Muscle of arm (tissue), 1 donor: ENCODE measurements at regions not wholly inside any gene's neighbourhood (a gene's known extent, or its start where the extent isn't known, plus 50 kb on each side); places are given as distances from the start of the nearest gene placed in this dataset.
"Not testable (repeated sequence)": the region's sequence is repeated elsewhere in the genome, so short reads cannot be mapped to it uniquely, and the experiment has no call there.

Source experiments
- DNase-seq: peaks from one replicate; pipeline ENCODE4 v3.0.0-alpha.2; 2013

DNA sequence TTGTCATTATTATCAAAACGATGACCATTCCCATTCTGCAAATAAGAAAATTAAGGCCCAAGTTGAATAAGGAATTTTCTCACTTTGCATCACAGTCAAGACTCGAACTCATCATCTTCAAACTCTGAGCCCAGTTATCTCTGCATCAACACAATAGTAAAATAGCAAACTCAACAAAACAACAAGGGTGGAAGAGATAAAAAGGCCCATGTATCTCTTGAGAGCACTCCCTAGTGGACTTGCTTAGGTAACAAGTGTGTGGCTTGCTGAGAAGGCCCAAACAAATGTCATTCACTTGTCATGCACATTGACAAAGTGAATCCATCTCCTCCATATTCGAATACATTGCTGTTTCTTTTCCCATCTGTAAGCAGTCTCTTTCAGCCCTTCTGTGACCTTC, 412.0 kb upstream of the MAF start:
- DNase-seq = no peak

DNA sequence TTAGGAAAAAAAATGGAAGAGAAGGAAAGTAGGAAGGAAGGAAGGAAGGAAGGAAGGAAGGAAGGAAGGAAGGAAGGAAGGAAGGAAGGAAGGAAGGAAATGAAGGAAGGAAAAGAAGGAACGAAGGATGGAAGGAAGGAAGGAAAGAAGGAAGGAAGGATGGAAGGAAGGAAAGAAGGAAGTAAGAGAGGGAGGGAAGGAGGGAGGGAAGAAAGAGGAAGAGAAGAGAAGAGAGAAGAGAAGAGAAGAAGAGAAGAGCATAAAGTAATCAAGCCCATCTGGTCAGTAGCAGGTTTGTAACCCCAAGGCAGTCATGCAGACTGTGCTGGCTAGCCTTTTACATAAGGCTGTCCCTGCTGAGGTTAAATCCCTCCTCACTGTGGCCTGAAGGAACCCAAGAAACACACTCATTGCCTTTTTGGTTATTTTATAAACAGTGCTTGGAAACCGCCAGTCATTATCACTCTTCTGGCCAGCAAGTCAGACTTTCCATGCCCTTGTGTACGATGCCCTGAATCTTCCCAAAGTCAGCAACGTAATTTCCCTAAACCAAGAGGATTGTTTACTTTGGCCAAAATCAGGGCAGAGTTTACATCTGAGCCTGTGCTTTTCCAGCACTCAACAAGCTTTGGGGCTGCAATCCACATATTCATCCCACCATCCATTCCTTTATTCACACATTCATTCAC, 409.6 kb upstream of the MAF start:
- no peak for DNase-seq

DNA sequence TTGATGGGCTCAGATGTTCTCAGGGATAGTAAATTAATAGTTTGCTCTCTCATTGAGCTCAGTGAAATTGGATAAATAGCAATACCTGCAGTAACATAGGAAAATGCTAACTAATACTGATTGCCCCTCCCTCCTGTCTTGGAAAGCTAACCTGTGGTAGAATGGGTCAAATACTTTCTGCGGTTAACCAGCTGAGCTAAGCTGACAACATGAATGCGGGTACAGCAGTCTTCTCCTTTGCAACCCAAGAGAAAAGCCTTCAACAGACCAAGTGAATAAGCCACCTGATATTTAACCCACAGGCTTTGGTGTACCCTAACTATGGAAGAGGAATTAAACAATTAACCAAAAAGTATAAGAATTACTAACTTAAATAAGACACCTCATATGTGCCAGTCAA, 408.3 kb upstream of the MAF start:
- DNase-seq = no peak

DNA sequence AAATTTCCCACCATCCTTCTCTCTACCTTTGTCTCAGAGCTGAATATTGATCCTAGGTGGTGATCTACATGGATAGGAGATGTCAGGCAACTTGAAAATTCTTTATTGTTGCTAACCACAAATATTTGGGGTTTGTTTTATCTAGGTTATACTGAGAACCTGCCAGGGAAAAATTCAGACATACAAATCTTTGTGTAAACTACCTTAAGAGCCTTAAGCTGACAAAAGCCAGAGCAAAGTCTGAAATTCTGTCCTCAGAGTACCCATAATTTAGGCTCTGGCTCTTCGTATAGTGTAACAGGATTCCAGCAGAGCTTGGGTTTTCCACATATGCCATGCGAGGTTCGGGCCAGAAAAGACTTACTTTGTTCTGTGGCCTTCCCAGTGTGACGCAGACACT, 406.7 kb upstream of the MAF start:
- no peak for DNase-seq

DNA sequence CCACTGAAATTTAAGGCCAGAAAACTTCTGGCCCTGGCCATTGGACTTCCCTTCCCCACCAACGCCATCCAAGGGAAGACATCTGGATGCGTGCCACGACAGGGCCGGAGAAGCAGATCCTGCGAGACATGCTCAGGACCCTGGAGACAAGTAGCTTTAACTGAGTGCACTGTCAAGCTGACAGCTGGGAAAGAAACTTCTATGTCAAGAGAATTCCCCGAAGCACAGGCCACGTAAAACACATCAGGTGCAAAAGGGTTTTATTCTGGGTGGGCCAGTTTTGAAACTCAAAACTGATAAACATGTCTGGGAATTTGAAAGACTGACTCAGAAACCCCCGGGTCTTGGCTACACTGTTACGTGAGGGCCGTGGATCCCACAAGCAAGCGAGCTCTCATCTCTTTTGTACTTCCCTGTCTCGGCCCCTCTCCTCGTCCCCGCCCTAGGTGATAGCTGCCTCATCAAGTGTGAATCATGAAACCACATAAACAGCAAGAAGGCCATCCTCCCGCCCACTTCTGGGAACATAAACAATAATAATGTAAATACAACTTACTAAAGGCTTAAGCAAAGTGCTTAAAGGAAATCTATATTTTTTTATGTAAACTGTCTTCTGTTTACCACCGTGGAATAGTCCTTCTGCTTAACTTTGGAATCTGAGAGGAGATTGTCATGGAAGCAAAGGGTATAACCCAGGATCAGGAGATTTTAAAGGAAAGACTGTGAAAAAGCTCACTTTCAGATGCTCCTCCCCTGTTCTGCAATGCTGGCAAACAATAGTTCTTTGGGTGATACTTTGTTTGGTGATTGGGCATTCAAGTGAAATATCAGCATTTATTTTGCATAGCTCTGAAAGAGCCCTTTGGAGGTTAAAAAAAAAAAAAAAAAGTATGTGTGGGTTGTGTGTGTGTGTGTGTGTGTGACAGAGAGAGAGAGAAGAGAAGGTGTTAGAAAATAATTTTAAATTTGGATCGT, 406.0 kb upstream of the MAF start:
- peak; percentile 64 for DNase-seq

DNA sequence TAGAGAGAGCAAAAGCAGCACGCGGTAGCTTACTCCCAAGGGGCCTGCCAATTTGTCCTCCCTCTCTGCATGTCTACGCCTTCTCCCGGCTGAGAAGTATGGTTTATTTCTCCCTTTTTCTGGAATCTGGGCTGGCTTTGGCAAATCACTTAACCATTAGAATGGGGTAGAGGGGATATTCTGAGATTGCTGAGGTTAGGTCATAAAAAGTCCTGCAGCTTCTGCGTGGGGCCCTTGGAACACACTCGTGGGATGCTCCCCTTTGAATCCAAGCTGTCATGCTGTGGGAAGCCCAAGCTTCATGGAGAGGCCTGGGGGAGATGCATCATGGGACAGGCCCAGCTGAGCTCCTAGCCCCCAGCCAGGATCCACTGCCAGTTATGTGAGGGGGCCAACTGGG, 403.6 kb upstream of the MAF start:
- DNase-seq = no peak

DNA sequence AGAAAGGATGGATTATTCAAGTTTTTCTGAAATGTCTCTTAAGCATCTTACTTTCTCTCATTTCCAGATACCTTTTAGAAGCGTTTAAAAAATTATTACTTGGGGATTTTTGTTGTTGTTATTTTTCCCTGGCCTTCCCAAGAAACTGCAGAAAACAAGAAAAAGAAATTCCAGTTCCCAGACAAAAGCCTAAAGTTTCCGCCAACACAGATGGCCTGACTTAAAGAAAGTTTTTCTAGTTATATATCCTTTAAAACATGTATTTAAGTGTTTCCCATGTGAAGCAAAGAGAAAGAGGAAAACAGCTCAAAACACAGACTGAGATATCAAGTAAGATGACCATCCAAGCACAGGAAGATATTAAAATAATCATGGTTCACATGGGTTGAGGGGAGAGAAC, 401.7 kb upstream of the MAF start:
- DNase-seq = peak; percentile 54

DNA sequence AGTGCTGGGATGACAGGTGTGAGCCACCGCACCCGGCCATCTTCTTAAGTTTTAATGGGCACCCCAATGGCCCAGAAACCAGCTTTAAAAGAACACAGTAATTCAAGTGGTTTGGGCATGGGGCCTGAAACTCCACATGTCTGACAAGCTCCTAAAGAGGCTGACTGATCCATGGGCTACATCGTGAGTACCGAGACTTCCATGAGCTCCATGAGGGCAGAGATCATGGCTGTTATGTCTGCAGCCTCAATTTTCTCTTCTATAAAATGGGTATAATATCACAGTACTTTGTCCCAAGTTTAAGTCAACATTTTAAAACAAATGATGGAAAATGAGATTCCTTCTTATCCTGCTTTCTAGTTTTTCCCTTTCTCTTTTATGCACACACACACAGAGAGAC, 397.6 kb upstream of the MAF start:
- DNase-seq = no peak

DNA sequence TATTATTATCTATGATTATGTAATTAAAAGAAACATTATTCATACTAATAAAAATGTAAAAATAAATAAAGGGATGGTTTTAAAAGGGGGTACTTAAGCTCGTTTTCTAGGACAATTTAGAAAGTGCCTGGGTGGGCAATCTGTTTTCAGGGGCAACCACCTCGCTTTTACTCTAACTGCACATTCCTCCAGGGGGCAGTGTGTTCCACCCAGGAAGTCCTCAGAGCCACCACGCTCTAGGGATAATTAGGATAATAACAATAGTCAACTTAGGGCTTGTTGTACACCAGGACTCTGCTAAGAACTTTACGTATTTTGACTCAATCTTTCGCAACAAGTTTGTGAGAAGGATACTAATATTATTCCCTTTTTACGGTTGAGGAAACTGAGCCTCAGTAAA, 396.7 kb upstream of the MAF start:
- no peak for DNase-seq

DNA sequence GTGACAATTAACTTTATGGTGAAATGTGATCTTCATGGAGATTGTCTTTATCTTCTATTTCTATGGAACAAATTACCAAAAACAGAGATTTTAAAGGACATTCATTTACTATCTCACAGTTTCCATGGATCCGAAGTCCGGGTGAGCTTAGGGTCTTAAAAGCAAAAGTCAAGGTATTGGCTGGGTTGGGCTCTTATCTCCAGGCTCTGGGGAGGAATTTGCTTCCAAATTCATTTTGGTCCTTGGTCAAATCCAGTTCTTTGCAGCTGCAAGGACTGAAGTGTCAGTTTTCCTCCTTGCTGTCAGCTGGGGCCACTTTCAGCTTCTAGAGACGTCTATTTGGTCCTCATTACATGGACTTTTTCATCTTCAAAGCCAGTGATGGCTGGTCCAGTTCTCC, 395.8 kb upstream of the MAF start:
- DNase-seq = no peak

DNA sequence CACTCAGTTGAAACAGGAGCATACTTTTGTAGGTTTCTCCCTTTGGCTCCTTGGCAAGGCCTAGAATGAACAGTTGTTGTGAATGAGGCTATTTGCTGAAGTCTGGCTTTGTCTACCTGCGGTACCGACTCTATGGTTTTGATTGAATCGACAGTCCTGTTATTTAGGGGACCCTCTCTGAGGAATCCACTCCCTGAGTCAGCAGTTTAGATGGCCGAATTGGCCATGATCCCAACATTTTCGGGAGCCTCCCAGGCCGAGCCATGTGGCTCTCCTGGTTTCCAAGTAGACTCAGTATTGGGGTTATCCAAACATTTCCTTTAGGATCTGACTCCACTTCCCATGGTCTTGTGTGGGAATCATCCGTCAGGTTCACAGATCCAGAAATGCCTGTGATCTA, 394.8 kb upstream of the MAF start:
- DNase-seq = no peak

DNA sequence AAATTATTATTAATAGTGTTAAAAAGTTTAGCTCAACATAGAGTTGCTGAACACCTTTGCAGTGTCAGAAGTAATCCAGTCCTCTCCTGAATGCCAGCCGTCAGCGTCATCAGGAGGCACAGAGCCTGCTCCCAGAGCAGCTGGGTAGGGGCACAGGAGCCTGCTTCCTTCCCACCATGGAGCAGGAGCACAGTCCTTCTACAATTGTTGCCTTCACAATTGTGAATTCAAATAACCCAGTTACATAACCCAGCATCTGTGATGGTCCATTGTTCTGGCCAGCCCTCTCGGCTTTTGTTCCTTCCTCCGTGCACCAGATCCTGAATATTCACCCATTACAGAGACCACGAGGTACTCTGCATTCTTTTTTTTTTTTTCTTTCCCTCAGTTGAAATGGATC, 393.9 kb upstream of the MAF start:
- no peak for DNase-seq

DNA sequence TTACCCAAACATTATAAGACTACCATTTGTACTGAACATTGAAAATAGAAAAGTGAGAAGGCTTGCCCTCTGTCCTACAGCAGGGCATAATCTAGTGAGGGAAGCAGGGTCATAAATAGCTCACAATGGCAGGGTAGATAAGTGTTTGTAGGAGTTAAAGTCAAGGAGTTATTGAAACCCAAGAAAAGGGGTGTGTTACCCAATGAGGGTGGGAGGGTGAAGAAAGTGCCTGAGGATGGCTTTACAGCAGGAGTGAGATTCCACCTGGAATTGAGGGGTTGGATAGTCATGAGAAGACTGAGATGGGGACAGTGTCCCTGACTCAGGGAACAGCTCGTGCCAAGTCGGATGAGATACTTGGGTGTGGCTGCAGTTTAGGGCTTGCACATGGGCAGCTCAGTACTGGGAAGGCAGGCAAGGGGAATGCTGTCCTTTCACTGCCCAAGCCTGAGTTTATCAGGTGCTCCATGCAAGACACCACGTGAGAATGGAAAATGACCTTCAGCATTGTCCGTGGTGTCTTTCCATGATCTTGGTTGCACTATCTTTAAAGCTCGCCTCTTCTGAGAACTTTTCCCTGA, 393.2 kb upstream of the MAF start:
- no peak for DNase-seq

DNA sequence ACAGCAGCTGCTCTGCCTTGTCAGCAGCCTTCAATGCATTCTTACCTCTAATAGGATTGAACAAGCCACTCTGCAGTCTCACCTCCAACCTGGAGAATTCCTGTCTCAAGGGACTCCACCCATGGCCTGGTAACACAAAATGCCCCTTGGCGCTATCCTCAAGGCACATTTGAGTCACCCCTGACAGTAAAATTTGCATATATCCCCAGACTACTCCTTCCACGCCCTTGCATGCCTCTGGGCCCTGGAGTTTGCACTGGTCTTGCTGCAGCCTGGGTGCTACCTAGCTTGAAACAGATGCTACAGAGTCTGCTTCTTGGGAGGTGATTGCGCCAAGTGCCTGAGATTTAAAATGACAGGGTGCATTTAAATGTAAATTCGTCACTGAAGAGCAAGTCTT, 391.4 kb upstream of the MAF start:
- no peak for DNase-seq

DNA sequence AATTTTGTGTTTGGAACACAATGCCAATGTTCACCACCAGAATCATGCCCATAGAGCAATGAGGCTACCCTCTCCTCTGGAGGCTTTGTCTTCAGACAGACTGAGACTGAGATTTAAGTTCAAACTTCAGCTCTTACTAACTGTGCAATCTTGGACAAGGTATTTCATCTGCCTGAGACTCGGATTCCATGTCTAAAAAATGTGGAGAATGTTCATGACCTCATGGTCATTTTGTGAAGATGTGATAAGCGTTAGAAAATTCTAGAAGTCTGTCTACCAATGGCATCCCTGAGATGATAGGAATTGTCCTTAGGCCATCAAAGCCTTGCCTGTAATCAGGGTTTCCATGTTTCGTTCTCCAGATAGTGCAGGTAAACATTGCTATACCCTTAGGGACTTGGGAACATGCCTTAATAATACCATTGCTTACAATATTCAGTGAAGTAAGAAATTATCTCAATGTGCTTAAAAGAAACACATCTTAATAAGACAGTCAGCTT, 388.2 kb upstream of the MAF start:
- DNase-seq = no peak

DNA sequence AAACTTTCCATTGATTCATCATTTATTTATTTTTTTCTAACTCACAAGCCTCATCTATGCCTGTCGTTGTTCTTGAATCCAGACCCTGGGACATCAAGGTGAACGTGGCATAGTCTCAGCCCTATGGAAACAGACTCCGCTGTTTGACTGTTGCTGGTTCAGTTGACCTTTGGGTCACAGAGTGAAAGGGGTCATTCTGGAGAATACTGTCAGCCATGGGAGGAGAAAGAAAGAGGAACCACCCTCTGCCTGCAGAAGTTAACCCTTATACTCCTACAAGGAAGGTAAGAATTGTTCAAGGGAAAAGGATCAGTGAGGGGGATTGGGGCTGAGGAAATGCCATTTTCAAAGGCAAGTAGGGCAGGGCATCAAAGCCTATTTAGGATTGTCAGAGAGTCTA, 387.6 kb upstream of the MAF start:
- no peak for DNase-seq

DNA sequence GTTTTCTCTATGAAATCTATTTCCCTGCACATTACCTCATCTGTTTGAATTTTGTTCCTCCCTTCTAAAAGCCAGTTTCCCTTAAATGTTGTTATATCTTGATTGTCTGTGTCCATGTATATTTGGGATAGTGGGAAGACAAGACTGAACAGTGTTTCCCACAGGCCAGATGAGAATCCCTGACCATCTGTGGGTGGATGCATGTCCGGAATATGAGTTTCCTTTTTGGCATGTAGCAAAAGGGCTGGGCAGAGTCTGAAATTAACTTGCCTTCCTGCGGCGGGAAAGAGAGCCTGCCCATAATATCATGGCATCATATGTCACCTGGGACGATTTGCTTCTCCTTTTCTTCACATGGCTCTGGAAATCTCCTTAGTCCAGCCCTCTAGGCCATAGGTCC, 385.8 kb upstream of the MAF start:
- DNase-seq = no peak

DNA sequence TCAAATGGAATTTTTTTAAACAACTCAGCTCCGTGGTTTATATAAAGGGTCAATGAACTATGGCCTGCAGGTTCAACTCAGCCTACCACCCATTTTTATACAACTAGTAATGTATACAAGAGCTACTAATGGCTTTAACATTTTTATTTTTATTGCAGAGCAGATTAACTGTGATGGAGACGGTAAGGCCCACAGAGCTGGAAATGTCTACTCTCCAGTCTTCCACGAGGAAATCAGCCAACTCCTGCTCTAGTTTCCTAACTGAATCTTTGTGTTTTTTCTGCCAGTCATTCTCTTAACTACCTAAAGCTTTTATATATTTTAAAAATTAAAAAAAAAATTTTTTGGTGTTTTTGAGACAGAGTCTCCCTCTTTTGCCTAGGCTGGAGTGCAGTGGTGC, 385.1 kb upstream of the MAF start:
- DNase-seq = no peak

DNA sequence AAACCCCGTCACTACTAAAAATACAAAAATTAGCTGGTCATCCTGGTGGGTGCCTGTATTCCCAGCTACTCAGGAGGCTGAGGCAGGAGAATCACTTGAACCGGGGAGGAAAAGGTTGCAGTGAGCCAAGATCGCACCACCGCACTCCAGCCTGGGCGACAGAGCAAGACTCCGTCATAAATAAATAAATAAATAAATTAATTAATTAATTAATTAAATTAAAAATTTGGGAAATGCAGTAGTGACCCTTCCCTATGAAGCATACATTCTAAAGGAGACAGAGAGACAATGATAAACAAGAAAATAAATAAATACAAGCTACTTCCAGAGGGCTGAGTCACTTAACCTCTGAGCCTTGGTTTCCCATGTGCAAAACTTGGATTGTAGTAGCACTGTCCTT, 383.6 kb upstream of the MAF start:
- not testable (repeated sequence) for DNase-seq

DNA sequence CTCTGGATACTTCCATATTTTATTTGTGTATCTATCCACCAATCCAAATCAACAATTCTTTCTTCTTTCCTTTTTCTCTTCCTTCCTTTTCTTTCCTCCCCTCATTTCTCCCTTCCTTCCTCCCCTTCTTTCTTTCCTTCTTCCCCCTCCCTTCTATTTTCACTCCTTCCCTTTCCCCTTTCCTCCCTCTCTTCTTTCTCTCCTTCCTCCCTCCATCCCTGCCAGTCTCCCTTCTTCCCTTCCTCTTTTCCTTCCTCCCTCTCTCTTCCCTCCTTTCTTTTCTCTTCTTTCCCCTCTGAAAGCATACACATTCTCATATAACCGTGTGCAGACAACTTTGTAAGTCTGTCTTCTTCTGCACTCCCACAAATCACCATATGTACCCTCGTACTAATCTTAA, 382.3 kb upstream of the MAF start:
- no peak for DNase-seq

DNA sequence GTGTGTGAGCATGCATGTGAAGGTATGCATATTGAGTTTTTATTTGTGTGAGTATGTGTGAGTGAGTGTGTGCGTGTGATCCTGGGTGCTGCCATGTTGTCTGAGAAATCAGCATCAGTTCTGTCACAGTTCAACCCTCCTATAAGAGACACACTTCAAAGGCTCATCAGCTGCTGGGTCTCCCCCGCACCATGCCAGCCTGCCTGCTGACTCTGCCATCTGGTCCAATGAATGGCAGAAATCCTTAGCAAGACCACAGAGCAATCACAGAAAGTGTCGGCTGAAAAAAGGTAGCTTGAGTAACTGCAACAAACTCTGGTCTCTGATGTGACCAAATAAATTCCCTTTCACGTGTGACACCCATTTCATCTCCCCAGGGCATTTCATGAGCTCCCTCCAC, 381.8 kb upstream of the MAF start:
- DNase-seq = no peak

DNA sequence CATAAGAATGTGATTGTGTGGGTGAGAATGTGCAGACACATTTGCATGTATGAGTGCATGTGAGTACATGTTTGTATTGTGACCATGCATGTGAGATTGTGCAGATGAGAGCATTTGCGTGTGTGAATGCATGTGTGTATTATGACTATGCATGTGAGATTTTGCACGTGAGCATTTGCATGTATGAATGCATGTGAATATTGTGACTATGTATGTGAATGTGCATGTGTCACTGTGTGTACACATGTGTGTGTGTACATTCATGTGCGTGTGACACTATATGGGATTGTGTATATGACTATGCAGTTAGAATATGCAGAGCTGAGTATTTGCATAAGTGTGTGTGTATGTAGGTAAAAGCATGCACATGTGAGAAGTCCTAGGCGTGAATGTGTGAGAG, 381.3 kb upstream of the MAF start:
- no peak for DNase-seq
